OCI-LY7 (cell line): ENCODE measurements at regions not wholly inside any gene's neighbourhood (a gene's known extent, or its start where the extent isn't known, plus 50 kb on each side); places are given as distances from the start of the nearest gene placed in this dataset.

ENCODE experiments used
- BruUV-seq: library from RNA; stranded (reverse); fragments of 400-500 nt; replicated peaks from 2 replicates; lab custom pipeline; 2021; lab: Mats Ljungman, UMichigan
- CTCF ChIA-PET: fragments of 300-600 bp; sonication (Branson Sonifier 250); formaldehyde crosslinking; loops from one replicate; lab custom pipeline; 2022; ENCODE audit warnings: antibody characterized with exemption; ENCODE audit not compliant: unreplicated experiment; lab: Charles Lee
- POLR2A ChIA-PET: fragments of 300-600 bp; sonication (Branson Sonifier 250); formaldehyde crosslinking; loops from one replicate; lab custom pipeline; 2022; ENCODE audit warnings: antibody characterized with exemption; lab: Charles Lee
- DNase-seq: peaks from one replicate; pipeline ENCODE4 v3.0.0-alpha.2; 2015; ENCODE audit warnings: low spot score
- H2AFZ ChIP-seq: fragments of 200-600 bp; sonication (generic), shearing (Covaris generic); 2 replicates; pipeline ENCODE4 v1.6.1; 2014; ENCODE audit warnings: mild to moderate bottlenecking, antibody characterized with exemption, low read length, moderate library complexity
- H3K27ac ChIP-seq: fragments of 200-600 bp; sonication (generic); 2 replicates; pipeline ENCODE4 v1.5.1; 2014; ENCODE audit warnings: mixed run types, low read depth, mild to moderate bottlenecking, moderate library complexity, low read length, inconsistent platforms; ENCODE audit not compliant: poor library complexity, severe bottlenecking
- H3K36me3 ChIP-seq: fragments of 200-600 bp; sonication (generic); 2 replicates; pipeline ENCODE4 v1.6.1; 2014; ENCODE audit warnings: mild to moderate bottlenecking, antibody characterized with exemption, low read length, moderate library complexity, mixed read lengths; ENCODE audit not compliant: insufficient read depth
- H3K4me1 ChIP-seq: fragments of 200-600 bp; sonication (generic); 2 replicates; pipeline ENCODE4 v1.5.1; 2014; ENCODE audit warnings: mild to moderate bottlenecking, low read length; ENCODE audit not compliant: insufficient read depth, poor library complexity, severe bottlenecking
- H3K4me2 ChIP-seq: fragments of 200-600 bp; sonication (generic); 2 replicates; pipeline ENCODE4 v1.6.1; 2014; ENCODE audit warnings: mild to moderate bottlenecking, low read length
- H3K4me3 ChIP-seq: fragments of 200-600 bp; sonication (generic); 2 replicates; pipeline ENCODE4 v1.5.1; 2014; ENCODE audit warnings: mild to moderate bottlenecking, low read depth, low read length; ENCODE audit not compliant: poor library complexity, severe bottlenecking
- H3K79me2 ChIP-seq: fragments of 200-600 bp; sonication (generic); 2 replicates; pipeline ENCODE4 v1.6.1; 2016; ENCODE audit warnings: low read depth, mild to moderate bottlenecking, low read length, moderate library complexity, mixed read lengths; ENCODE audit not compliant: insufficient read depth
- H3K9me2 ChIP-seq: fragments of 200-600 bp; sonication (generic); 2 replicates; pipeline ENCODE4 v1.6.1; 2016; ENCODE audit warnings: mild to moderate bottlenecking, low read length, mixed read lengths; ENCODE audit not compliant: insufficient read depth
- H3K9me3 ChIP-seq: fragments of 200-600 bp; sonication (generic); 2 replicates; pipeline ENCODE4 v1.6.1; 2014; ENCODE audit warnings: mild to moderate bottlenecking, mixed run types, low read length, mixed read lengths
- H4K20me1 ChIP-seq: fragments of 200-600 bp; sonication (generic); 2 replicates; pipeline ENCODE4 v1.6.1; 2014; ENCODE audit warnings: mild to moderate bottlenecking, antibody characterized with exemption, low read length, moderate library complexity, mixed read lengths; ENCODE audit not compliant: insufficient read depth
- CTCF ChIP-seq: fragments of 200-600 bp; sonication (generic); conservative IDR thresholded peaks from 2 replicates; pipeline ENCODE4 v1.5.1; 2014; ENCODE audit warnings: mild to moderate bottlenecking, antibody characterized with exemption, low read length, moderate library complexity, mixed read lengths
- EZH2phosphoT487 ChIP-seq: fragments of 200-600 bp; sonication (generic); IDR thresholded peaks from 2 replicates; pipeline ENCODE4 v1.6.1; 2018; ENCODE audit warnings: low read depth, borderline replicate concordance, mild to moderate bottlenecking, mixed run types, antibody characterized with exemption, low read length, moderate library complexity, mixed read lengths
- intact Hi-C: fragments of 100-400 bp; cut with micrococcal nuclease; formaldehyde crosslinking; loops from one replicate; pipeline ENCODE4 v1.10.0; 2022; ENCODE audit not compliant: unreplicated experiment

DNA sequence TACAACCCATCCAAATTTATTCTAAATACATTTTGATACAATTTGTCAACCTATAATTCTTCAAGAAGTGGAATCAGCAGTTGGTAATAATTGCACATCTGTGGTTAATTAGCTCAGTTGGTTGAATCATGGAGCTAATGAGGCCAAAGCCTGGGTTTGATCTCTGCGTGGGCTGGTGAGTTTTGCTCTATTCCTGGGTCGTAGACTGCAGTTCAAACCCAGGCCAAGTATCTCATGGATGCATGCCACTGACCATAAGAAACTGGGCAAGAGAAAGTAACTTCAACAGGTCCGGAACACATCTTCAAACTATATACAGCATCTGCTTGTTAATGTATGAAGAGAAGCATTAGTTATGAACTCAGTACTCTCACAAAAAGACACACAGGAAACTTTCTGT is 779.7 kb downstream of the USP25 start:
- intact Hi-C loops: no loop called here
- Histone ChIP-seq H3K27ac (no peak overlapping the region), H3K36me3 (no peaks in the 10 kb centered on the region), H3K9me3 (peaks cover 15% of the 10 kb centered on the region; the same call in 1 of the 2 replicates), H2AFZ (no peak overlapping the region), H4K20me1 (no peaks in the 10 kb centered on the region), H3K9me2 (no peaks in the 10 kb centered on the region), H3K79me2 (no peaks in the 10 kb centered on the region), H3K4me3 (no peak overlapping the region), H3K4me2 (no peak overlapping the region), H3K4me1 (no peaks in the 10 kb centered on the region)
- ChIA-PET CTCF (no interaction called here), POLR2A (no interaction called here)
- DNase-seq: no peak
- no peak for TF ChIP-seq EZH2phosphoT487
- no peak for TF ChIP-seq CTCF
- BruUV-seq: no TSS peak

GRCh38 chr21:16514316-16514715 is 784.5 kb downstream of the USP25 start:
- Histone ChIP-seq H2AFZ (no peak overlapping the region), H3K27ac (no peak overlapping the region), H3K4me1 (no peaks in the 10 kb centered on the region), H3K9me3 (peaks cover 14% of the 10 kb centered on the region), H3K36me3 (no peaks in the 10 kb centered on the region), H3K79me2 (no peaks in the 10 kb centered on the region), H3K4me3 (no peak overlapping the region), H3K4me2 (no peak overlapping the region), H4K20me1 (no peaks in the 10 kb centered on the region), H3K9me2 (no peaks in the 10 kb centered on the region)
- no TSS peak for BruUV-seq
- DNase-seq: no peak
- TF ChIP-seq EZH2phosphoT487 (no peak), CTCF (no peak)
- intact Hi-C loops: no loop called here
- POLR2A ChIA-PET: no interaction called here
- CTCF ChIA-PET: no interaction called here

DNA sequence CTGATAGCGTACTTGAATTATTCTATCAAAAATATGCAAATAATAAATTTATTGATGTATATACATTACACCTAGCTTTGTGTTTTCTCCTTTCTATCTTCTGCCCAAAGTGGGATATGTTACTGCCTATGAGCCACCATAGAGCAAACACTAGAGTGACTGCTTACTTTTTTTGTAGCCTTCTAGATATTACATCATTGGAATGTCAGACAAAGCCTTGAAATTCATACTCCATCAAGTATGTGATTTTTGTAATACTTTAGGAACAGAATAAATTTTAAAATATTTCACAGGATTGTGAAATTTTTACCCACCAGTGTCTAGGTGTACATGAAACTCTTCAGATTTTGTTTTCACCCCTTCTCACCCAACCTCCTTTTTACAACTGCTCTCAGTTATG is 787.6 kb downstream of the USP25 start:
- H3K27ac ChIP-seq: no peak overlapping the region
- no peak for DNase-seq
- ChIA-PET POLR2A (interaction anchor here (0.6 kb wide), 1 partner anchor 1865 kb away, joined by 5 read pairs; no protein-coding TSS in a partner anchor), CTCF (no interaction called here)
- no peaks in the 10 kb centered on the region for H4K20me1 ChIP-seq
- H3K4me1 ChIP-seq: no peaks in the 10 kb centered on the region
- H3K4me2 ChIP-seq: no peak overlapping the region
- no peak overlapping the region for H2AFZ ChIP-seq
- peaks cover 14% of the 10 kb centered on the region for H3K9me3 ChIP-seq
- H3K4me3 ChIP-seq: no peak overlapping the region
- no TSS peak for BruUV-seq
- TF ChIP-seq CTCF: no peak
- no peak for TF ChIP-seq EZH2phosphoT487
- no peaks in the 10 kb centered on the region for H3K79me2 ChIP-seq
- no peaks in the 10 kb centered on the region for H3K36me3 ChIP-seq
- no peaks in the 10 kb centered on the region for H3K9me2 ChIP-seq
- intact Hi-C loops: no loop called here
